ENCODE measurements at regions not wholly inside any gene's neighbourhood (a gene's known extent, or its start where the extent isn't known, plus 50 kb on each side); places are given as distances from the start of the nearest gene placed in this dataset.

DNA sequence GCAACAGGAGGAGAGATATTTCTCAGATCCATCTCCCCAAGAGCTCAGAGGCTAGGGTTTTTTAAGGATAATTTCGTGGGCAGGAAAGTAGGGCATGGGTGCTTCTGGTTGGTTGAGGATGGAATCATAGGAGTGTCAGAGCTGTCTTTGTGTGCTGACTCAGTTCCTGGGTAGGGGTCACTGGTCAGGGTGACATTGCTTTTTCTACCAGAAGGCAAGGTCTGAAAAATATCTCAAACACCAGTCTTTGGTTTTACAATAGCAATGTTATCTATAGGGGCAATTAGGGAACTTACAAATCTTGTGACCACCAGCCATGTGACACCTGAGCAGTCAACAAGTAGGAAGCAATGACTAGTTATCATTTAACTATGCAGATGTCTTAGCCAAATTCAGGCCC is 82.9 kb upstream of the DYNLRB2 start:
- TF ChIP-seq POLR2A (IDR thresholded peaks at IDR 0.05) (no peak), POLR2AphosphoS5 (IDR thresholded peaks at IDR 0.05) (no peak)
- TF ChIP-seq, protein P1, sequence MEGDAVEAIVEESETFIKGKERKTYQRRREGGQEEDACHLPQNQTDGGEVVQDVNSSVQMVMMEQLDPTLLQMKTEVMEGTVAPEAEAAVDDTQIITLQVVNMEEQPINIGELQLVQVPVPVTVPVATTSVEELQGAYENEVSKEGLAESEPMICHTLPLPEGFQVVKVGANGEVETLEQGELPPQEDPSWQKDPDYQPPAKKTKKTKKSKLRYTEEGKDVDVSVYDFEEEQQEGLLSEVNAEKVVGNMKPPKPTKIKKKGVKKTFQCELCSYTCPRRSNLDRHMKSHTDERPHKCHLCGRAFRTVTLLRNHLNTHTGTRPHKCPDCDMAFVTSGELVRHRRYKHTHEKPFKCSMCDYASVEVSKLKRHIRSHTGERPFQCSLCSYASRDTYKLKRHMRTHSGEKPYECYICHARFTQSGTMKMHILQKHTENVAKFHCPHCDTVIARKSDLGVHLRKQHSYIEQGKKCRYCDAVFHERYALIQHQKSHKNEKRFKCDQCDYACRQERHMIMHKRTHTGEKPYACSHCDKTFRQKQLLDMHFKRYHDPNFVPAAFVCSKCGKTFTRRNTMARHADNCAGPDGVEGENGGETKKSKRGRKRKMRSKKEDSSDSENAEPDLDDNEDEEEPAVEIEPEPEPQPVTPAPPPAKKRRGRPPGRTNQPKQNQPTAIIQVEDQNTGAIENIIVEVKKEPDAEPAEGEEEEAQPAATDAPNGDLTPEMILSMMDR (IDR thresholded peaks at IDR 0.05), result no peak
